DND-41 (cell line): ENCODE measurements at regions not wholly inside any gene's neighbourhood (a gene's known extent, or its start where the extent isn't known, plus 50 kb on each side); places are given as distances from the start of the nearest gene placed in this dataset.

ENCODE experiments used
- CTCF ChIP-seq: IDR thresholded peaks from 2 replicates; pipeline ENCODE4 v1.5.1; 2012; ENCODE audit warnings: borderline replicate concordance, low read length, moderate library complexity, mild to moderate bottlenecking; ENCODE audit not compliant: poor library complexity, severe bottlenecking; ENCODE audit errors: extremely low read depth
- EZH2 ChIP-seq: IDR thresholded peaks from 3 replicates; pipeline ENCODE4 v1.6.1; 2012; ENCODE audit warnings: borderline replicate concordance, low read depth, mild to moderate bottlenecking, moderate library complexity, low read length, inconsistent platforms; ENCODE audit not compliant: severe bottlenecking

- TF ChIP-seq EZH2, result no peak
- no peak for TF ChIP-seq CTCF
Measured at GRCh38 chr9:13779106-13779505, 499.6 kb upstream of the MPDZ start.
